ENCODE measurements at regions not wholly inside any gene's neighbourhood (a gene's known extent, or its start where the extent isn't known, plus 50 kb on each side); places are given as distances from the start of the nearest gene placed in this dataset.
"Not testable (repeated sequence)": the region's sequence is repeated elsewhere in the genome, so short reads cannot be mapped to it uniquely, and the experiment has no call there.

DNA sequence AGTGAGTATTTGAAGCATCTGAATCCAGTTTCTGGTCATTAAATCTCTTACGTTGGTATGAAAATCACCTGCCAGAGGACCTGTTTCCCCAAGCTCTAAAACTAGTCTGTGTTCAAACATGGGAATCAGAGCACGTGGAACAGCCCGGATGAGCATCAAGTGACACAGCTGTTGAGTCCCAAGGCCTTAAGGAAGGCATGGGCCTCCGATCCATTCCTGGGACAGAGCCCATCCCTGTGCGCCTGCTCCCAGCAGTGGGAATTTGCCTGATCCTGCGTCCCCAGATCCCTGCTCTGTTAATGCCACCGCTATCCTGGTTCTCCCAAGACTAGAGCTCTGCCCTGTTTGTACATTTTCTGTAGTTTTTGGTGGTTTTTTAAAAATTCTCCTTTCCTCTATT, 68.4 kb upstream of the FBXO28 start:
- no peaks in the 10 kb centered on the region for H3K27me3 ChIP-seq (ENCODE audit: control insufficient read depth, insufficient read depth, low read length)
- H3K4me3 ChIP-seq (ENCODE audit: low read depth, low read length): no peak overlapping the region
- FAIRE-seq (no peak), DNase-seq (ENCODE audit: low read depth) (no peak)
- no peaks in the 10 kb centered on the region for H3K36me3 ChIP-seq (ENCODE audit: control insufficient read depth, insufficient read depth, low read length)
- TF ChIP-seq CTCF (IDR thresholded peaks at IDR 0.05; ENCODE audit: insufficient read depth, low read length, severe bottlenecking): no peak

DNA sequence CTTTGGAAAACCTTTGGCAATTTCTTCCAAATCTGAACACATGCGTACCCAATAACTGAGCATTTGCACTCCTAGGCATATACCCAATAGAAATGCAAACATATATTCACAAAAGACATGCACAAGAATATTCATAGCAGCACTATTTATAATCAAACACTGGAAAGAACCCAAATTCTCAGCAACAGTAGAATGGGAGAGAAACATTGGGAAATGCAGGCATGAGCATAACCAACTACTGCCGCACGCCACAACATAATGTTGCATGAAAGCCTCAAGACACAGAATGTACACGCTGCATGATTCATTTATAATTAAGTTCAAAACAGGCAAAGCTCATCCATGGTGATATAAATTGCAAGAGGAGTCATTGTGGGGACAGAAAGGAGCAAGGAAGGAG, 69.5 kb upstream of the FBXO28 start:
- TF ChIP-seq CTCF (IDR thresholded peaks at IDR 0.05; ENCODE audit: insufficient read depth, low read length, severe bottlenecking): no peak
- Histone ChIP-seq H3K27me3 (ENCODE audit: control insufficient read depth, insufficient read depth, low read length) (no peaks in the 10 kb centered on the region), H3K4me3 (ENCODE audit: low read depth, low read length) (no peak overlapping the region), H3K36me3 (ENCODE audit: control insufficient read depth, insufficient read depth, low read length) (no peaks in the 10 kb centered on the region)
- FAIRE-seq (no peak), DNase-seq (ENCODE audit: low read depth) (no peak)

- H3K4me3 ChIP-seq (ENCODE audit: low read depth, low read length): no peak overlapping the region
- H3K36me3 ChIP-seq (ENCODE audit: control insufficient read depth, insufficient read depth, low read length): no peaks in the 10 kb centered on the region
- TF ChIP-seq CTCF (IDR thresholded peaks at IDR 0.05; ENCODE audit: insufficient read depth, low read length, severe bottlenecking): no peak
- DNase-seq (ENCODE audit: low read depth) (no peak), FAIRE-seq (no peak)
- H3K27me3 ChIP-seq (ENCODE audit: control insufficient read depth, insufficient read depth, low read length): no peaks in the 10 kb centered on the region
These were observed 71.3 kb upstream of the FBXO28 start for GRCh38 chr1:224042557-224043118.

DNA sequence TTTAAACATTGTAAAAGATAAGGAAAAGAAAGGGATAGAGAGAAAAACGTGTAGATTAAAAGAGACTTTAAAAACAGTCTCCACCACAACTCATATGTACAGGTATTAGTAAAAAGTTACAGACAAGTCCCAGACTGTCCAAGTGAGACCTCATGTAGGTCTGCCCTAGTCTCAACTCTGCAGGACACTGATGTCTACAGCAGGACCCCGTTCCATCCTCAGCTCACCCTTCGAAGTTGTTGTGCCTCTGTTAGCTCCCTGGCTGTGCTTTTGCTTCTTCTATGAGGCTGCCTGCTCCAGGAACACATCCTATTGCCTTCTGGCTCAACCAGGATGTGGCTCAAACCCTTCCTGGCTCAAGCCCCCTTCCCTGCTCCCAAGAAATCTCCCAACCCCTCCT, 72.9 kb upstream of the FBXO28 start:
- H3K27me3 ChIP-seq (ENCODE audit: control insufficient read depth, insufficient read depth, low read length): no peaks in the 10 kb centered on the region
- DNase-seq (ENCODE audit: low read depth): no peak
- H3K36me3 ChIP-seq (ENCODE audit: control insufficient read depth, insufficient read depth, low read length): no peaks in the 10 kb centered on the region
- no peak overlapping the region for H3K4me3 ChIP-seq (ENCODE audit: low read depth, low read length)
- TF ChIP-seq CTCF (IDR thresholded peaks at IDR 0.05; ENCODE audit: insufficient read depth, low read length, severe bottlenecking): no peak
- no peak for FAIRE-seq

- H3K36me3 ChIP-seq (ENCODE audit: control insufficient read depth, insufficient read depth, low read length); FAIRE-seq; H3K4me3 ChIP-seq (ENCODE audit: low read depth, low read length); DNase-seq (ENCODE audit: low read depth); H3K27me3 ChIP-seq (ENCODE audit: control insufficient read depth, insufficient read depth, low read length): not testable (repeated sequence)
These were observed 73.5 kb upstream of the FBXO28 start for GRCh38 chr1:224040423-224040822.

- DNase-seq (ENCODE audit: low read depth); H3K36me3 ChIP-seq (ENCODE audit: control insufficient read depth, insufficient read depth, low read length); H3K27me3 ChIP-seq (ENCODE audit: control insufficient read depth, insufficient read depth, low read length); H3K4me3 ChIP-seq (ENCODE audit: low read depth, low read length); FAIRE-seq: not testable (repeated sequence)
These were observed 73.9 kb upstream of the FBXO28 start for GRCh38 chr1:224040006-224040405.

DNA sequence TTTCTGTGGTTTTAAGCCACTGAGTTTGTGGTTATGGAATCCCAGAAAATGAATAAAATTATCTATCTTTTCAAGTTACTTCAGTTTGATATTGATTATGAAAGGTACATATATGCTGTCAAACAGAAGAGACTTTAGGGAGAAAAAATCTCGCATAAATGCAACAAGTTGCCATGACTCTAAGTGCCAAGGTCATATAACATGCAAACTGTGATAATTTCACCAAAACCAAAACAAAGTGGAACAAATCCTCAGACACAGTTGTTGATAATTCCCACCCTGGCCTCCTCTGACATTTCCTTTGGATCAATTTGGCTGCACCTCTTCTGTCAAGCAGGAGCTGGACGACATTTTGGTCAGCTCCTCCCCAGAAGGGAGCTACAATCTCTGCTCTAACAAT, 75.1 kb upstream of the FBXO28 start:
- DNase-seq (ENCODE audit: low read depth); FAIRE-seq: not testable (repeated sequence)

DNA sequence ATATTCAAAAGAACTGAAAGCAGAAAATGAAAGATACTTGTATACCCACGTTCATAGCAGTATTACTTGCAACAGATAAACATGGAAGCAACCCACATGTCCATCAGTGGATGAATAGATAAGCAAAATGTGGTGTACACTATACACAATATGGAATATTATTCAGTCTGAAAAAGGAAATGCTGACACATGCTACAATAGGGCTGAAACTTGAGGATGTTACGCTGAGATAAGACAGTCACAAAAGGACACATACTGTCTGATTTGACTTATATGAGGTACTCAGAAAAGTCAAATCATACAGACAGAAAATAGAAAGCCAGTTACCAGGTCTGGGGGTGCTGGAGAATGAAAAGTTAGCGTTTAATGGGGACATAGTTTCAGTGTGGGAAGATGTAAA, 76.5 kb upstream of the FBXO28 start:
- H3K36me3 ChIP-seq (ENCODE audit: control insufficient read depth, insufficient read depth, low read length); FAIRE-seq; DNase-seq (ENCODE audit: low read depth); H3K27me3 ChIP-seq (ENCODE audit: control insufficient read depth, insufficient read depth, low read length); H3K4me3 ChIP-seq (ENCODE audit: low read depth, low read length): not testable (repeated sequence)

More for the DNA sequence above, 75.1 kb upstream of the FBXO28 start:
- not testable (repeated sequence) for H3K4me3 ChIP-seq (ENCODE audit: low read depth, low read length); H3K36me3 ChIP-seq (ENCODE audit: control insufficient read depth, insufficient read depth, low read length); H3K27me3 ChIP-seq (ENCODE audit: control insufficient read depth, insufficient read depth, low read length)

- not testable (repeated sequence) for DNase-seq (ENCODE audit: low read depth); H3K4me3 ChIP-seq (ENCODE audit: low read depth, low read length); FAIRE-seq; H3K36me3 ChIP-seq (ENCODE audit: control insufficient read depth, insufficient read depth, low read length); H3K27me3 ChIP-seq (ENCODE audit: control insufficient read depth, insufficient read depth, low read length)
These were observed 81.2 kb upstream of the FBXO28 start for GRCh38 chr1:224032608-224033276.

DNA sequence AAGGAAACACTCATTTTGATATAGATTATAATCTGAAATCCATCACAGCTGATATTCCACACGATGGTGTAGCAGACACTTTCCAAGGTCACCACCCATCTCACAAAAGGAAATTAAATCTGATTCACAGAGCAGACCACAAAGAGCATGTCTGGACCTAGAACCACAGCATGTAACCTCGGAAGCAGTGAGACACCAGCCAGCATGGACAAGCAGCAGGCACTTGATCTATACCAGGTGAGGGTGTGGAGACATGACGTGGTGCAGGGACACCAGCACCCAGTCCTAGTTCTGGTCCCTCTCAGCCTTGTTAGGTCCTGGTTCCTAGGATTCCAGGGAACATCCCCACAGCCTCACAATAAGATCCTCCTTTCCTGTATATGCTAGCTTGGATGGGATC, 81.9 kb upstream of the FBXO28 start:
- not testable (repeated sequence) for H3K4me3 ChIP-seq (ENCODE audit: low read depth, low read length); FAIRE-seq; H3K36me3 ChIP-seq (ENCODE audit: control insufficient read depth, insufficient read depth, low read length); DNase-seq (ENCODE audit: low read depth); H3K27me3 ChIP-seq (ENCODE audit: control insufficient read depth, insufficient read depth, low read length)

DNA sequence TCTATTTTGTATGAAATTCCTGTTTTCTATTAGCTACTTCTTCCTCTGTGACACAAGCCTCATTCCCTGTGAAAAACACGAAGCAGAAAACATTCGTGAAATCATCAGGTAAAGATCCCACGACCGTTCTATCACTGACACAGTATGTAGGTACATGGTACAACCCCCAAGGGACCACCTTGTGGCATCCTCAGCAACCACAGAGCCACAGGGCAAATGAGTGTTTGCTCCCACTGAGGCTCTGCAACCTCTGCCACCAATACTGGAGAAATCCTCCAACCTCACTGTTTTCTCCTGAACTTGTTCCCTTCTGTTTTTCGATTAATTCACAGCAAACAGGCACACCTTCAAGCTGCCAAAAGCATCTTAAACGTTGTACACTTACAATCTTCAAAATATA, 83.7 kb upstream of the FBXO28 start:
- not testable (repeated sequence) for H3K27me3 ChIP-seq (ENCODE audit: control insufficient read depth, insufficient read depth, low read length); H3K4me3 ChIP-seq (ENCODE audit: low read depth, low read length); DNase-seq (ENCODE audit: low read depth); H3K36me3 ChIP-seq (ENCODE audit: control insufficient read depth, insufficient read depth, low read length); FAIRE-seq

All from bronchial epithelial cell (primary cell).